Activated CD4-positive, alpha-beta T cell treated with anti-CD3 and anti-CD28 coated beads, Interleukin-2, amount 10 ng/mL, durations not matched to agents 7 days and 5 days (primary cell): ENCODE measurements at regions not wholly inside any gene's neighbourhood (a gene's known extent, or its start where the extent isn't known, plus 50 kb on each side); places are given as distances from the start of the nearest gene placed in this dataset.
"Not testable (repeated sequence)": the region's sequence is repeated elsewhere in the genome, so short reads cannot be mapped to it uniquely, and the experiment has no call there.

Source experiments
- CTCF ChIA-PET: fragments of 350-600 bp; sonication (Branson Sonifier 250); formaldehyde crosslinking; loops from one replicate; lab custom pipeline; 2021; ENCODE audit warnings: antibody characterized with exemption; lab: Charles Lee
- POLR2A ChIA-PET: fragments of 350-600 bp; sonication (Branson Sonifier 250); formaldehyde crosslinking; loops from one replicate; lab custom pipeline; 2021; ENCODE audit warnings: antibody characterized with exemption; lab: Charles Lee
- DNase-seq: peaks from one replicate; pipeline ENCODE4 v3.0.0-alpha.2; 2020
- H3K27ac Mint-ChIP-seq: one replicate; pipeline ENCODE4 v1.8.0; 2021; ENCODE audit warnings: mild to moderate bottlenecking, moderate library complexity, mixed read lengths
- H3K27me3 Mint-ChIP-seq: one replicate; pipeline ENCODE4 v1.8.0; 2021; ENCODE audit warnings: mixed read lengths
- H3K36me3 Mint-ChIP-seq: one replicate; pipeline ENCODE4 v1.8.0; 2021; ENCODE audit warnings: low read depth, mixed read lengths
- H3K4me1 Mint-ChIP-seq: one replicate; pipeline ENCODE4 v1.8.0; 2021; ENCODE audit warnings: mixed read lengths
- H3K4me3 Mint-ChIP-seq: one replicate; pipeline ENCODE4 v1.8.0; 2021; ENCODE audit warnings: mild to moderate bottlenecking, moderate library complexity, mixed read lengths
- H3K9me3 Mint-ChIP-seq: one replicate; pipeline ENCODE4 v1.8.0; 2021; ENCODE audit warnings: mixed read lengths

- H3K4me1 Mint-ChIP-seq, H3K36me3 Mint-ChIP-seq, DNase-seq, H3K4me3 Mint-ChIP-seq, CTCF ChIA-PET, H3K9me3 Mint-ChIP-seq, POLR2A ChIA-PET, H3K27ac Mint-ChIP-seq: not testable (repeated sequence)
- H3K27me3 Mint-ChIP-seq = peaks cover 11% of the 10 kb centered on the region
Observed at GRCh38 chr17:59500086-59500655, 65.2 kb upstream of the DHX40 start.

DNA sequence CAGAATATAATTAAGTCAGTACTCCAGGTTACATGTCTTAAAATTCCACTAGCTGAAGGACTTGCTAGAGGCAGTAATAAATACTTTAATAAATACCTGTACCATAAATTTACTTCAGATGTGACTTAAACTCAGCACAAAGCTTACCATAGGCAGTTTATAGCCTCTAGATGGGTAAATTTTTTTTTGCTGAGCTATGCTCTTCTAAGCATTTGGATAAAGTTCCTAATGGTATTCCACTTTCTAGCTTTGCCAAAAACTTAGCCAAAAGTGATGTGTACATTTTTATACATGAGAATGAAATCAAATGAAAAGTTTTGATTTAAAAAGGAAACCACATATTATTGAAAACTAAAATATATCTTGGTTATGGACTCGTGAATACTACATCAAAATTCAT, 63.7 kb upstream of the DHX40 start:
- no peak for DNase-seq
- no peak overlapping the region for H3K27ac Mint-ChIP-seq
- ChIA-PET POLR2A (no interaction called here), CTCF (no interaction called here)
- H3K4me3 Mint-ChIP-seq = no peak overlapping the region
- peaks cover 9% of the 10 kb centered on the region for H3K27me3 Mint-ChIP-seq
- H3K9me3 Mint-ChIP-seq = no peaks in the 10 kb centered on the region
- H3K4me1 Mint-ChIP-seq = no peaks in the 10 kb centered on the region
- no peaks in the 10 kb centered on the region for H3K36me3 Mint-ChIP-seq

GRCh38 chr17:59502800-59503199, 62.6 kb upstream of the DHX40 start:
- Mint-ChIP-seq H3K4me1 (no peaks in the 10 kb centered on the region), H3K27ac (no peak overlapping the region), H3K4me3 (no peak overlapping the region), H3K9me3 (no peaks in the 10 kb centered on the region), H3K36me3 (no peaks in the 10 kb centered on the region), H3K27me3 (peaks cover 4% of the 10 kb centered on the region)
- CTCF ChIA-PET = interaction anchor here (1.2 kb wide), 1 partner anchor 9 kb away, joined by 4 read pairs; no protein-coding TSS in a partner anchor
- POLR2A ChIA-PET = no interaction called here
- DNase-seq = no peak

DNA sequence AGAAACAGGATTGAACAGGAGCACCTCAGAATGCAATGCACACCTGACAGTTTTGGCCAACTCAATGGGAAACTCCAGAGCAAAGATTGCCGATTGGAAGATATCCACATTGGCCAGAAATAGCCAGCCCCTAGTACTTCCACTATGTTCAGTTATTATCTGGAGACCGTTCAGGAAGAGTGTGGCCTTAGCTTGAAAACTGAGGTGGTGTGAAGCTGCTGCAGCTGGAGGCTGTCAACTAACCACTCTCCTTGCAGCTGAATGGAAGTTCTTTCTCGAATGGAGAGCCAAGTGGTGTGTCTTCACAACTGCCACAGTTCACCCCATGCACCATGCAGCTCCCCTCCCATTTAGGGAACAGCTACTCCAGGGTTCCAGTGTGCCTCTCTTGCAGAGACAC, 61.9 kb upstream of the DHX40 start:
- POLR2A ChIA-PET = no interaction called here
- DNase-seq = no peak
- no peaks in the 10 kb centered on the region for H3K4me1 Mint-ChIP-seq
- no peak overlapping the region for H3K27ac Mint-ChIP-seq
- CTCF ChIA-PET = interaction anchor here (1.2 kb wide), 1 partner anchor 8 kb away, joined by 4 read pairs; no protein-coding TSS in a partner anchor
- no peaks in the 10 kb centered on the region for H3K36me3 Mint-ChIP-seq
- H3K9me3 Mint-ChIP-seq = no peaks in the 10 kb centered on the region
- no peak overlapping the region for H3K4me3 Mint-ChIP-seq
- H3K27me3 Mint-ChIP-seq = peaks cover 4% of the 10 kb centered on the region

DNA sequence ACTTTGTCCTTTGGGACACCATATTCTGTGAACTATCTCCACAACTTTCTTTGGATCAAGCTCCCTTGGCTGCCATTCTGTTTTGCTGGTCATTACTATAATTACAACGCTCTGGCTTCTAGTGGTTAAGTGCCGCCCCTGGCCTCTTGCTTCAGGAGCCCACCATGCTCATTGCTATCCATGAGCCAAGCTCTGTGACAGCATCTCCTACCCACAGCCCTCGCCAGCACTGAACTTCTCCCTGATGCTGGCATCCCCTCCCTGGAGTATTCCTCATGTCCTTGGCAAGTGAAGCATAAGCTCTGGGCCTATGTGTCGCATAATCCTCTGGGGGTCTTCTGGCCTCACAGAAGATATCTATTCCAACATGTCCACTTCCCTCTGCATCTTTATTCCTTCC, 60.6 kb upstream of the DHX40 start:
- H3K9me3 Mint-ChIP-seq = no peaks in the 10 kb centered on the region
- peaks cover 4% of the 10 kb centered on the region for H3K27me3 Mint-ChIP-seq
- DNase-seq = no peak
- no peaks in the 10 kb centered on the region for H3K36me3 Mint-ChIP-seq
- H3K4me3 Mint-ChIP-seq = no peak overlapping the region
- ChIA-PET CTCF (interaction anchor here (0.5 to 0.6 kb wide), 2 partner anchors 57 to 354 kb away, joined by 3 to 4 read pairs; no protein-coding TSS in a partner anchor), POLR2A (no interaction called here)
- no peaks in the 10 kb centered on the region for H3K4me1 Mint-ChIP-seq
- H3K27ac Mint-ChIP-seq = no peak overlapping the region

DNA sequence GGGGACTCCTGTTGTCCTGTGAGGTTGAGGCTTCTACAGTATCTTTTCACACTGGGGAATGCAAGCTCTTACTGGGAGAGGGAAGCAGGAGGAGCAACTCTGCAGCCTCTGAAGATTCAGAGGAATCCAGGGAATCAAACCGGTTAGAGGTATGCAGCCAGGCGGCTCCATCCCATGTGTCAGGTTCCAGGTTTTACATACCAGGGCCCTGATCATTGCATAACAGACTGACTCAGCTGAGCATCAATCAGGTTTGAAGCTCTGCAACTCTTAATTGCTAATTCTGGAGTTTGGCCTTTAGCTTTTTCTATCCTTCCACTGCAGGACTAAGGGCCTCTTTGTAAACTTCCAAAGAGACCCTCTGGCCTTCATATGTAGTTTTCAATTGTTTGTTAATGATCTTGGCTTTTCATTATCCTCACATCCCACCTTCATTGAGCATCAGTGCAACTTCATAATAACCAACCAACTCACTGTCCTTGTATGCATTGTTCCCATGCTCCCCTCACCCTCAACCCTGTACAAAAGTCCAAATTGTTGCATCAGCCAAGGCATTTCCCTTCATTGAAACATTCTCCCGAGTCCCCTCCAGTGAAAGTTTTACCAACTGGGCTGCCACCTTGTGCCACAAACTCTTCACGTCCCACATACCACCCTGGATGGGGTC, 59.7 kb upstream of the DHX40 start:
- ChIA-PET CTCF (interaction anchor here (0.6 to 1.0 kb wide), 2 partner anchors 353 to 531 kb away, joined by 3 to 5 read pairs; no protein-coding TSS in a partner anchor), POLR2A (no interaction called here)
- no peak overlapping the region for H3K4me3 Mint-ChIP-seq
- H3K27me3 Mint-ChIP-seq = peaks cover 4% of the 10 kb centered on the region
- H3K4me1 Mint-ChIP-seq = no peaks in the 10 kb centered on the region
- H3K9me3 Mint-ChIP-seq = no peaks in the 10 kb centered on the region
- H3K27ac Mint-ChIP-seq = no peak overlapping the region
- H3K36me3 Mint-ChIP-seq = no peaks in the 10 kb centered on the region
- no peak for DNase-seq

- ChIA-PET CTCF (no interaction called here), POLR2A (no interaction called here)
- H3K27me3 Mint-ChIP-seq = peaks cover 2% of the 10 kb centered on the region
- no peak for DNase-seq
- no peaks in the 10 kb centered on the region for H3K4me1 Mint-ChIP-seq
- no peaks in the 10 kb centered on the region for H3K36me3 Mint-ChIP-seq
- H3K4me3 Mint-ChIP-seq = no peak overlapping the region
- H3K27ac Mint-ChIP-seq = no peak overlapping the region
- H3K9me3 Mint-ChIP-seq = no peaks in the 10 kb centered on the region
Observed at GRCh38 chr17:59506894-59507726, 58.3 kb upstream of the DHX40 start.

GRCh38 chr17:59508999-59509625, 56.3 kb upstream of the DHX40 start:
- Mint-ChIP-seq H3K9me3 (no peaks in the 10 kb centered on the region), H3K27me3 (peaks cover 2% of the 10 kb centered on the region), H3K36me3 (no peaks in the 10 kb centered on the region), H3K27ac (no peak overlapping the region), H3K4me1 (no peaks in the 10 kb centered on the region), H3K4me3 (no peak overlapping the region)
- CTCF ChIA-PET = interaction anchor here (0.6 to 1.4 kb wide), 2 partner anchors 12 to 185 kb away, joined by 3 to 5 read pairs; no protein-coding TSS in a partner anchor
- POLR2A ChIA-PET = no interaction called here
- no peak for DNase-seq

- no peak for DNase-seq
- no peaks in the 10 kb centered on the region for H3K4me1 Mint-ChIP-seq
- CTCF ChIA-PET = no interaction called here
- no peaks in the 10 kb centered on the region for H3K36me3 Mint-ChIP-seq
- POLR2A ChIA-PET = no interaction called here
- no peak overlapping the region for H3K4me3 Mint-ChIP-seq
- H3K9me3 Mint-ChIP-seq = no peaks in the 10 kb centered on the region
- peaks cover 2% of the 10 kb centered on the region for H3K27me3 Mint-ChIP-seq
- H3K27ac Mint-ChIP-seq = no peak overlapping the region
Observed at GRCh38 chr17:59510611-59511010, 54.8 kb upstream of the DHX40 start.

DNA sequence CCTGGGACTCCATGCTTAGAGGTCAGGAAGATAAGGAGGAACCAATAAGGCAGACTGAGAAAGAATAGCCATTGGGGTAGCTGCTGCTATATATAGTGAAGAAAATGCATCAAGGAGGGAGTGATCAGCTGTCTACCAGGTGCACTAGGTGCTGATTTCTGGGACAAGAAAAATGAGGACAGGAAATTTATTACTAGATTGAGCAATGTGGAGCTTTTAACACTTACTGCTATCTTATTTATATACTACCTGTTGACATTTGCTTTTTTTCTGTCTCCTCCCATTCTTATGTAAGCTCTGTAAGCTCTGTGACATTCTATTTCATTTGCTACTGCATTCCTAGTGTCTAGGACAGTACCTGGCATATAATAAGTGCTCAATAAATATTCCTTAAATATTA, 53.7 kb upstream of the DHX40 start:
- H3K36me3 Mint-ChIP-seq = no peaks in the 10 kb centered on the region
- ChIA-PET CTCF (interaction anchor here (1.3 kb wide), 1 partner anchor 9 kb away, joined by 4 read pairs; no protein-coding TSS in a partner anchor), POLR2A (no interaction called here)
- no peak overlapping the region for H3K4me3 Mint-ChIP-seq
- DNase-seq = no peak
- H3K27me3 Mint-ChIP-seq = peaks cover 2% of the 10 kb centered on the region
- H3K4me1 Mint-ChIP-seq = no peaks in the 10 kb centered on the region
- no peaks in the 10 kb centered on the region for H3K9me3 Mint-ChIP-seq
- no peak overlapping the region for H3K27ac Mint-ChIP-seq

- Mint-ChIP-seq H3K9me3 (no peaks in the 10 kb centered on the region), H3K4me3 (no peak overlapping the region), H3K36me3 (no peaks in the 10 kb centered on the region), H3K27me3 (peaks cover 2% of the 10 kb centered on the region), H3K27ac (no peak overlapping the region), H3K4me1 (no peaks in the 10 kb centered on the region)
- CTCF ChIA-PET = no interaction called here
- POLR2A ChIA-PET = no interaction called here
- DNase-seq = no peak
Observed at GRCh38 chr17:59512844-59513385, 52.5 kb upstream of the DHX40 start.

DNA sequence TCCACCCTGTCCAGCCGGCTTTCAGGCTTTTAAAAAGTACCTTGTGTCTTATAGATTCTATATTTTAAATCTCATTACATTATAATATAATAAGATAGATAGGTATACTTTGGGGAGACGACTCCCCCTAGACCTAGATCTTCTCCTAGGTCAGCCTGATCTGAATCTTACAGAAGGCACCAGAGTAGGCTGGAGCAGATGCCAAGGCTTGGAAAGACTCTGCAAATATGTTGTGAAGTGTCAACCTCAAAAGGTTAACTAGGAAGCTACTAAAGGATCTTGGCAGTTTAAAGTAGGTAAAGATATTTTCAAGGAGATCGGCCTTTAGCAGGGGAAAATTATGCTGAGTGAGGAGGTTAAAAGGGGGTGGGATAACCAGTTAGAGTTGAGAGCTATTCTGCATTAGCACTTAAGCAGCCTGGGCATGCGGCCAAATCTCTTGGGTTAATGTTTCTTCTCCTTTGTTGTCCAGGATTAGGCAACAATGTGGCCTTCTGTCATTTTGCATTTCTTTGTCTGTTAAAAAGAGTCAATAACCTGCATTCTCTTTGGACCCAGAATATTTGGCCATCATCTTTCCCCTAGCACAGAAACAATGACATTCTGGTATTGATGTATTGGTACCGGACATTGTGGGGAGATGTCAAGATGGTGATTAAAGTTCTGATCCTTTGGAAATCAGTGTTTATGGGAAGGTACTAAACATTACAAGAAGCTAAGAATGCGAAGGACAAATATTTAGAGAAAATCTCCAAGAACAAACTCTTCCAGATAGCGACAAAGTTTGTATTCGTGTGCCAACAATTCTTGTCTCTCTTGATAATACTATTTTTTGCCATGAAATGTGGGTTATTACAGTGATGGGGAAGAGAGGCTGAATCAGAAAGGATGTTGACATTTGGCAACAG, 51.2 kb upstream of the DHX40 start:
- Mint-ChIP-seq H3K36me3 (no peaks in the 10 kb centered on the region), H3K4me1 (no peaks in the 10 kb centered on the region), H3K4me3 (no peak overlapping the region), H3K27ac (no peak overlapping the region), H3K27me3 (peaks cover 2% of the 10 kb centered on the region), H3K9me3 (no peaks in the 10 kb centered on the region)
- DNase-seq = no peak
- CTCF ChIA-PET = no interaction called here
- POLR2A ChIA-PET = no interaction called here
